GM23338 (cell line): ENCODE measurements at regions not wholly inside any gene's neighbourhood (a gene's known extent, or its start where the extent isn't known, plus 50 kb on each side); places are given as distances from the start of the nearest gene placed in this dataset.

Experiments
- ATAC-seq: fragments of 200-7000 bp; cut with Tn5 transposase; 3 replicates; pipeline ENCODE4 v1.9.1; 2020
- DNase-seq: peaks from one replicate; pipeline ENCODE4 v3.0.0-alpha.2; 2015; ENCODE audit warnings: low spot score
- H2AFZ ChIP-seq: fragments of 200-600 bp; sonication (generic); 2 replicates; pipeline ENCODE4 v1.8.0; 2016; ENCODE audit warnings: antibody characterized with exemption, mild to moderate bottlenecking, moderate library complexity
- H3F3A ChIP-seq: fragments of 200-600 bp; sonication (generic); replicated peaks from 2 replicates; pipeline ENCODE4 v1.8.0; 2017; ENCODE audit warnings: antibody characterized with exemption, mixed run types, low read depth
- H3K27ac ChIP-seq: fragments of 200-600 bp; sonication (generic); 2 replicates; pipeline ENCODE4 v1.6.1; 2016; ENCODE audit warnings: low read depth
- H3K27me3 ChIP-seq: fragments of 200-600 bp; sonication (generic); 2 replicates; pipeline ENCODE4 v1.8.0; 2016; ENCODE audit warnings: mild to moderate bottlenecking, mixed run types, moderate library complexity; ENCODE audit not compliant: insufficient read depth
- H3K36me3 ChIP-seq: fragments of 200-600 bp; sonication (generic); 2 replicates; pipeline ENCODE4 v1.8.0; 2016; ENCODE audit warnings: mild to moderate bottlenecking; ENCODE audit not compliant: insufficient read depth
- H3K4me1 ChIP-seq: fragments of 200-600 bp; sonication (generic); 2 replicates; pipeline ENCODE4 v1.8.0; 2016; ENCODE audit warnings: mild to moderate bottlenecking, moderate library complexity; ENCODE audit not compliant: insufficient read depth
- H3K4me2 ChIP-seq: fragments of 200-600 bp; sonication (generic); 2 replicates; pipeline ENCODE4 v1.7.1; 2017; ENCODE audit warnings: mixed run types
- H3K4me3 ChIP-seq: fragments of 200-600 bp; sonication (generic); 2 replicates; pipeline ENCODE4 v1.6.1; 2016; ENCODE audit warnings: mixed run types
- H3K79me2 ChIP-seq: fragments of 200-600 bp; sonication (generic); replicated peaks from 2 replicates; pipeline ENCODE4 v1.8.0; 2017; ENCODE audit warnings: mild to moderate bottlenecking; ENCODE audit not compliant: insufficient read depth
- H3K9me2 ChIP-seq: fragments of 200-600 bp; sonication (generic); 2 replicates; pipeline ENCODE4 v1.8.0; 2017; ENCODE audit not compliant: insufficient read depth
- H4K20me1 ChIP-seq: fragments of 200-600 bp; sonication (generic); replicated peaks from 2 replicates; pipeline ENCODE4 v1.8.0; 2017; ENCODE audit warnings: mild to moderate bottlenecking; ENCODE audit not compliant: insufficient read depth
- H3K27ac Mint-ChIP-seq: 2 replicates; pipeline ENCODE4 v1.8.0; 2020; ENCODE audit warnings: inconsistent platforms, mild to moderate bottlenecking, moderate library complexity, mixed read lengths
- H3K27me3 Mint-ChIP-seq: 3 replicates; pipeline ENCODE4 v1.8.0; 2022; ENCODE audit warnings: low read depth, mild to moderate bottlenecking, moderate library complexity, mixed read lengths, inconsistent platforms; ENCODE audit not compliant: insufficient read depth, poor library complexity
- H3K36me3 Mint-ChIP-seq: 3 replicates; pipeline ENCODE4 v1.8.0; 2021; ENCODE audit warnings: low read depth, mild to moderate bottlenecking, inconsistent platforms, moderate library complexity, mixed read lengths
- H3K4me1 Mint-ChIP-seq: 3 replicates; pipeline ENCODE4 v1.8.0; 2020; ENCODE audit warnings: mild to moderate bottlenecking, inconsistent platforms, mixed read lengths
- H3K4me3 Mint-ChIP-seq: 3 replicates; pipeline ENCODE4 v1.8.0; 2021; ENCODE audit warnings: moderate library complexity, mild to moderate bottlenecking, inconsistent platforms, mixed read lengths
- H3K9me3 Mint-ChIP-seq: 3 replicates; pipeline ENCODE4 v1.8.0; 2020; ENCODE audit warnings: moderate library complexity, mild to moderate bottlenecking, inconsistent platforms, mixed read lengths
- CREB1 ChIP-seq: fragments of 250-450 bp; sonication (Bioruptor Pico); IDR thresholded peaks from 2 replicates; pipeline ENCODE4 v1.5.0; 2020; ENCODE audit warnings: low read depth, mild to moderate bottlenecking, moderate library complexity
- CTCF ChIP-seq, 2 experiments: fragments of 200-600 bp in 1 of 2; sonication (generic) in 1 of 2; conservative IDR thresholded peaks; 2 replicates each; pipeline versions ENCODE4 v1.5.1 to v1.6.1; 2016 to 2017; ENCODE audit warnings: antibody characterized with exemption in 2 of 2, low read depth in 2 of 2, mild to moderate bottlenecking in 2 of 2, moderate library complexity in 1 of 2
- ETS1 ChIP-seq: IDR thresholded peaks from 2 replicates; pipeline ENCODE4 v1.6.1; 2016; ENCODE audit warnings: antibody characterized with exemption
- EZH2 ChIP-seq: fragments of 200-600 bp; sonication (generic); IDR thresholded peaks from one replicate; pipeline ENCODE4 v1.8.0; 2017; ENCODE audit warnings: antibody characterized with exemption, mild to moderate bottlenecking, low read depth; ENCODE audit not compliant: unreplicated experiment
- EZH2phosphoT487 ChIP-seq: fragments of 200-600 bp; sonication (generic); IDR thresholded peaks from one replicate; pipeline ENCODE4 v1.8.1; 2018; ENCODE audit warnings: antibody characterized with exemption; ENCODE audit not compliant: unreplicated experiment
- JUNB ChIP-seq: IDR thresholded peaks from one replicate; pipeline ENCODE4 v1.6.1; 2016; ENCODE audit warnings: antibody characterized with exemption; ENCODE audit not compliant: unreplicated experiment
- NANOG ChIP-seq: IDR thresholded peaks from 2 replicates; pipeline ENCODE4 v1.6.1; 2016; ENCODE audit warnings: antibody characterized with exemption, borderline replicate concordance
- POLR2AphosphoS5 ChIP-seq: IDR thresholded peaks from 2 replicates; pipeline ENCODE4 v1.6.1; 2016; ENCODE audit warnings: antibody characterized with exemption, low read depth
- REST ChIP-seq: IDR thresholded peaks from one replicate; pipeline ENCODE4 v1.6.1; 2018; ENCODE audit warnings: antibody characterized with exemption; ENCODE audit not compliant: unreplicated experiment
- STAT1 ChIP-seq: IDR thresholded peaks from one replicate; pipeline ENCODE4 v1.6.1; 2016; ENCODE audit warnings: antibody characterized with exemption; ENCODE audit not compliant: unreplicated experiment
- ZNF114 ChIP-seq: fragments of 250-450 bp; sonication (Bioruptor Pico); IDR thresholded peaks from 2 replicates; pipeline ENCODE4 v1.5.0; 2020; ENCODE audit warnings: mild to moderate bottlenecking, moderate library complexity
- ZNF331 ChIP-seq: fragments of 250-450 bp; sonication (Bioruptor Pico); IDR thresholded peaks from 2 replicates; pipeline ENCODE4 v1.5.0; 2020; ENCODE audit warnings: low read depth, mild to moderate bottlenecking, moderate library complexity
- ZNF462 ChIP-seq: fragments of 250-450 bp; sonication (Bioruptor Pico); IDR thresholded peaks from 2 replicates; pipeline ENCODE4 v1.5.0; 2020; ENCODE audit warnings: mild to moderate bottlenecking, moderate library complexity

- Mint-ChIP-seq H3K27me3 (peaks cover 4% of the 10 kb centered on the region), H3K9me3 (peaks cover 10% of the 10 kb centered on the region), H3K4me1 (0 out of 3 replicates have a peak, but pooled peaks cover 5% of the 10 kb centered on the region), H3K27ac (no peak overlapping the region), H3K4me3 (no peak overlapping the region), H3K36me3 (peaks cover 3% of the 10 kb centered on the region; the same call in 2 of the 3 replicates)
- no peaks in the 10 kb centered on the region for H3K36me3 ChIP-seq
- no peak overlapping the region for H2AFZ ChIP-seq
- 0 out of 2 replicates have a peak, but pooled peaks cover 6% of the 10 kb centered on the region for H3K9me2 ChIP-seq
- no peak overlapping the region for H3K4me3 ChIP-seq
- no peaks in the 10 kb centered on the region for H3K79me2 ChIP-seq
- ATAC-seq (no peak), DNase-seq (no peak)
- H3K4me1 ChIP-seq, result no peaks in the 10 kb centered on the region
- no peak overlapping the region for H3K27ac ChIP-seq
- no peak overlapping the region for H3K4me2 ChIP-seq
- no peaks in the 10 kb centered on the region for H4K20me1 ChIP-seq
- H3F3A ChIP-seq, result no peaks in the 10 kb centered on the region
- TF ChIP-seq POLR2AphosphoS5, result no peak
- TF ChIP-seq ZNF331 (CRISPR knock-in tag), result no peak
- TF ChIP-seq ETS1, result no peak
- TF ChIP-seq ZNF114 (CRISPR knock-in tag), result no peak
- TF ChIP-seq CREB1, result no peak
- TF ChIP-seq CTCF (conservative IDR thresholded peaks at IDR 0.05; ENCODE audit: low read depth in 2 of 2), result no peak
- TF ChIP-seq EZH2phosphoT487, result no peak
- no peak for TF ChIP-seq STAT1
- TF ChIP-seq JUNB, result no peak
- no peak for TF ChIP-seq EZH2
- TF ChIP-seq REST, result no peak
- no peak for TF ChIP-seq ZNF462 (CRISPR knock-in tag)
- TF ChIP-seq NANOG, result no peak
- no peaks in the 10 kb centered on the region for H3K27me3 ChIP-seq
These were observed 126.8 kb upstream of the GALNT17 start for GRCh38 chr7:71005109-71005508.
